ENCODE measurements at regions not wholly inside any gene's neighbourhood (a gene's known extent, or its start where the extent isn't known, plus 50 kb on each side); places are given as distances from the start of the nearest gene placed in this dataset.

DNA sequence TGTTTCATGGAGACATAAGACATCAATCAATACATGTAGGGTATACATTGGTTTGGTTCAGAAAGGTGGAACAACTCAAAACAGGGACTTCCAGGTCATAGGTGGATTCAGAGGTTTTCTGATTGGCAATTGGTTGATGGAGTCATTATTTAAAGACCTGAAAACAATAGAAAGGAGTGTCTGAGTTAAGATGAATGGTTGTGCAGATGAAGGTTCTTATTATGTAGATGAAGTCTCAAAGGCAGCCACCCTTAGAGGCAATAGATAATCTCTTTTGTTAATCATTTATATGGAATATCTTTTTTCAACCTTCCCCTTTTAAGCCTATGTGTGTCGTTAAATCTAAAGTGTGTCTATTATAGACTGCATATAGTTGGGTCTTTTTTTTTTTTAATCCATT, 67.8 kb upstream of the LYPLAL1 start:
- DNase-seq: no peak

GRCh38 chr1:219109424-219110018, 64.2 kb upstream of the LYPLAL1 start:
- DNase-seq: no peak

- no peak for DNase-seq
Observed at GRCh38 chr1:219113261-219113660, 60.4 kb upstream of the LYPLAL1 start.

GRCh38 chr1:219114014-219114413, 59.7 kb upstream of the LYPLAL1 start:
- DNase-seq: no peak

DNA sequence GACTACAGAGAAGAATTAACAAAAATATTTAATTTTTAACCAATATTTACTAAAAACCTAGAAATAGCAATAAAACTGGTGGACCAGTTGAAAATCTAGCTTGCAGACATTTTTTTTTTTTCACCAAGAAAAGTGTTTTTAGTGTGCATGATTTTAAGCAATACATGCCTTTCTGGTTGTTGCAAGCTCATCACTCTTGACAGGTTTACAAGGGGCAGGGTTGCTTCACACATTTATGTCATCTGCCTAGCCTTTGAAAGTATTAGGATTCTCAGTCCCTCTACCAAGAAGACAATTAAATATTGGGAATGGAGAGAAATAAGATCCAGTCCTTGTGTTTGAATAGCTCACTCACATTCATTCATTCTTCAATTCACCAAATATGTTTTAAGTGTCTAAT, 53.8 kb upstream of the LYPLAL1 start:
- DNase-seq: no peak

DNA sequence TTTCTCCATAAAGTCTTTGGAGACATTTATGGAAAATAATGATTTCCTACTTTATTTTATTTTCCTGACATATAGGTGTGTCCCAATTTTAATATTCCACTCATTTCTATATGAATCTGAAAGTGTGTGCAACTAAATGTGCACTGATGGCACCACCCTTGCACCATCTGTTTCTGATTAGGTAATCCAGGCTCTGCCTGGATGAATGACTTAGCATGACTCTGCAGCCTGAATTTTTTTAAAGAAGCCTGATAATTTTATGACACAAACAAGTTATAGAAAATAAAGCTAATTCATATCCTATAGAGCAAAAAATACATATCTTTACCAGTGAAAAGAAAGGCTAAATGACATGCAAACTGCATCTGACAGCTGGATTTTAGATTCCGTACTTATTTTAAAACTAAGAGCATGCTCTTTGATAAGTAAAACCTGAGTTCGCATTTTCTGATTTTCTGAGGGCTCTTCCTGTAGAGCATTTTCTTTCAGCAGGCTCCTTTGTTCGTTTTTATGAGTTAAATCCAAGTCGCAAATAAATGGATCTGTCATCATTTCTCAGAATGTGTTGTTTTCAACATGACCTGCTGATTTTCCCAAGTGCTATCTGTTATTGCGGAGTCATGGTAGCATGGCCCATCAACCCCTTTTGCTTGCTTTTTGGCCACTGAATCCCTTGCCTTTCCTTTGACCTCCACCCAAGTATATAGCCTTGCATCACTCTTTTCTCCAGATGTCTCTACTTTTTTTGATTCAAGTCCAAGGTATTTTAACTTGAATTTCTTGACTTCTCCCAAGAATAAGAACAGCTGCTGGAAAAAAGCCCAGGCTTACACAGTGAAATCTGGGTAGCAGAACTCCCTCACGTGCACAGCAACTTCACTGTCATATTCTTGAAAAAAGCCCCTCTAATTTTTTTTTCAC, 52.8 kb upstream of the LYPLAL1 start:
- DNase-seq: no peak

GRCh38 chr1:219121679-219122078, 52.0 kb upstream of the LYPLAL1 start:
- no peak for DNase-seq

DNA sequence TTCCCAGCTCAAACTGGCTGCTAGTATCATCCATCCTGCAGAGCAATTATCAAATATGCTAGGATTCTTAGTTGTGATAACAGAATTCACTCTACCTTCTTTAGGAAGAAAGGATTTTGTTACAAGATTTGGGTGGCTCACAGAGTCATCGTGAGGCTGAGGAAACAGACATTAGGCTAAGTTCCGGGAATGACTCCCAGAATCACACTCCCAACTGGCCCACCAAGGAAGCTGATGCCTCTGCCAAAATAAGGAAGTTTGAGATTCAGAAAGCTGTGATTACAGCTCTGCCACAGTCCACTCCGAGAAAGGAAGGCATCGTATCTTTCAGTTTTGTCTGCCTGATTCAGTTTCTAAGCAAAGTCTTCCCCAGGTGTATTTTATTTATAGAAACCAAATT, 50.6 kb upstream of the LYPLAL1 start:
- DNase-seq: no peak

Data from effector CD4-positive, alpha-beta T cell (primary cell).